ENCODE measurements at regions not wholly inside any gene's neighbourhood (a gene's known extent, or its start where the extent isn't known, plus 50 kb on each side); places are given as distances from the start of the nearest gene placed in this dataset.

- DNase-seq (ENCODE audit: extremely low read depth in 1 of 2, low read depth in 1 of 2) = no peak
Measured at GRCh38 chrX:137483554-137483953, 82.4 kb upstream of the ZIC3 start.

GRCh38 chrX:137482136-137482535 lies 83.8 kb upstream of the ZIC3 start:
- no peak for DNase-seq (ENCODE audit: extremely low read depth in 1 of 2, low read depth in 1 of 2)

- no peak for DNase-seq (ENCODE audit: extremely low read depth in 1 of 2, low read depth in 1 of 2)
Measured at GRCh38 chrX:137479386-137479785, 86.5 kb upstream of the ZIC3 start.

- DNase-seq (ENCODE audit: extremely low read depth in 1 of 2, low read depth in 1 of 2) = no peak
Measured at GRCh38 chrX:137441711-137442110, 124.2 kb upstream of the ZIC3 start.

GRCh38 chrX:137432609-137433008 lies 133.3 kb upstream of the ZIC3 start:
- no peak for DNase-seq (ENCODE audit: extremely low read depth in 1 of 2, low read depth in 1 of 2)

- DNase-seq (ENCODE audit: extremely low read depth in 1 of 2, low read depth in 1 of 2) = no peak
Measured at GRCh38 chrX:137431693-137432488, 134.0 kb upstream of the ZIC3 start.

- no peak for DNase-seq (ENCODE audit: extremely low read depth in 1 of 2, low read depth in 1 of 2)
Measured at GRCh38 chrX:137430984-137431475, 134.9 kb upstream of the ZIC3 start.

GRCh38 chrX:137430301-137430700 lies 135.6 kb upstream of the ZIC3 start:
- DNase-seq (ENCODE audit: extremely low read depth in 1 of 2, low read depth in 1 of 2) = no peak

GRCh38 chrX:137428766-137429591 lies 136.9 kb upstream of the ZIC3 start:
- no peak for DNase-seq (ENCODE audit: extremely low read depth in 1 of 2, low read depth in 1 of 2)

GRCh38 chrX:137428221-137428661 lies 137.7 kb upstream of the ZIC3 start:
- no peak for DNase-seq (ENCODE audit: extremely low read depth in 1 of 2, low read depth in 1 of 2)

- DNase-seq (ENCODE audit: extremely low read depth in 1 of 2, low read depth in 1 of 2) = no peak
Measured at GRCh38 chrX:137427816-137428215, 138.1 kb upstream of the ZIC3 start.

GRCh38 chrX:137427426-137427778 lies 138.5 kb upstream of the ZIC3 start:
- no peak for DNase-seq (ENCODE audit: extremely low read depth in 1 of 2, low read depth in 1 of 2)

GRCh38 chrX:137426695-137427425 lies 139.1 kb upstream of the ZIC3 start:
- no peak for DNase-seq (ENCODE audit: extremely low read depth in 1 of 2, low read depth in 1 of 2)

GRCh38 chrX:137425986-137426385 lies 139.9 kb upstream of the ZIC3 start:
- no peak for DNase-seq (ENCODE audit: extremely low read depth in 1 of 2, low read depth in 1 of 2)

- DNase-seq (ENCODE audit: extremely low read depth in 1 of 2, low read depth in 1 of 2) = no peak
Measured at GRCh38 chrX:137425273-137425902, 140.5 kb upstream of the ZIC3 start.

- DNase-seq (ENCODE audit: extremely low read depth in 1 of 2, low read depth in 1 of 2) = no peak
Measured at GRCh38 chrX:137424679-137425078, 141.2 kb upstream of the ZIC3 start.

GRCh38 chrX:137423241-137423640 lies 142.7 kb upstream of the ZIC3 start:
- no peak for DNase-seq (ENCODE audit: extremely low read depth in 1 of 2, low read depth in 1 of 2)

- DNase-seq (ENCODE audit: extremely low read depth in 1 of 2, low read depth in 1 of 2) = no peak
Measured at GRCh38 chrX:137418086-137418485, 147.8 kb upstream of the ZIC3 start.

- no peak for DNase-seq (ENCODE audit: extremely low read depth in 1 of 2, low read depth in 1 of 2)
Measured at GRCh38 chrX:137413190-137413589, 152.7 kb upstream of the ZIC3 start.

GRCh38 chrX:137405449-137406140 lies 160.3 kb upstream of the ZIC3 start:
- DNase-seq (ENCODE audit: extremely low read depth in 1 of 2, low read depth in 1 of 2) = no peak

Data from stimulated activated CD8-positive, alpha-beta memory T cell treated with anti-CD3 and anti-CD28 coated beads, Interleukin-7, amount 100 ng/mL, for 48 hours (primary cell).